Spleen (tissue), 11 donors: ENCODE measurements at regions not wholly inside any gene's neighbourhood (a gene's known extent, or its start where the extent isn't known, plus 50 kb on each side); places are given as distances from the start of the nearest gene placed in this dataset.

ENCODE experiments used
- DNase-seq: peaks from one replicate; pipeline ENCODE4 v3.0.0-alpha.2; 2020
- H3K27ac ChIP-seq, 8 donors: fragments of 200-600 bp; sonication (generic) in 7 of 8; 1 replicate in 4 of 8; 2 replicates in 4 of 8; pipeline versions ENCODE4 v1.5.0 to v1.8.0; 2016 to 2021; ENCODE audit warnings: inconsistent platforms in 4 of 8, mild to moderate bottlenecking in 4 of 8, moderate library complexity in 1 of 8
- H3K27me3 ChIP-seq, 7 donors: fragments of 200-600 bp; sonication (generic) in 6 of 7; replicated peaks in 1 of 7; 1 replicate in 4 of 7; 2 replicates in 3 of 7; pipeline versions ENCODE4 v1.5.0 to v1.8.0; 2016 to 2021; ENCODE audit warnings: inconsistent platforms in 3 of 7, mild to moderate bottlenecking in 1 of 7
- H3K36me3 ChIP-seq, 6 donors: fragments of 200-600 bp; sonication (generic) in 5 of 6; 1 replicate in 4 of 6; 2 replicates in 2 of 6; pipeline versions ENCODE4 v1.5.0 to v1.8.0; 2016 to 2021; ENCODE audit warnings: inconsistent platforms in 2 of 6
- H3K4me1 ChIP-seq, 6 donors: fragments of 200-600 bp; sonication (generic) in 5 of 6; 1 replicate in 3 of 6; 2 replicates in 3 of 6; pipeline versions ENCODE4 v1.5.0 to v1.8.0; 2016 to 2021; ENCODE audit warnings: inconsistent platforms in 3 of 6
- H3K4me3 ChIP-seq, 8 donors: fragments of 200-600 bp; sonication (generic) in 7 of 8; 1 replicate in 4 of 8; 2 replicates in 4 of 8; pipeline versions ENCODE4 v1.5.0 to v1.8.0; 2016 to 2021; ENCODE audit warnings: inconsistent platforms in 4 of 8, mild to moderate bottlenecking in 4 of 8, moderate library complexity in 2 of 8
- H3K9me3 ChIP-seq, 8 donors: fragments of 200-600 bp; sonication (generic) in 7 of 8; 1 replicate in 4 of 8; 2 replicates in 4 of 8; pipeline versions ENCODE4 v1.5.0 to v1.8.0; 2016 to 2021; ENCODE audit warnings: inconsistent platforms in 4 of 8
- CTCF ChIP-seq, 11 experiments: fragments of 200-600 bp in 7 of 11; fragments of 450-650 bp in 4 of 11; sonication (generic) in 4 of 11; IDR thresholded peaks in 8 of 11; conservative IDR thresholded peaks in 3 of 11; 1 replicate in 7 of 11; 2 replicates in 4 of 11; pipeline versions ENCODE4 v1.4.0 to v1.8.0; 2016 to 2021; ENCODE audit warnings: antibody characterized with exemption in 11 of 11, inconsistent platforms in 4 of 11, mild to moderate bottlenecking in 1 of 11
- POLR2A ChIP-seq, 3 donors: fragments of 450-650 bp; IDR thresholded peaks; one replicate each; pipeline ENCODE4 v1.5.1; 2017; ENCODE audit warnings: antibody characterized with exemption in 3 of 3, mild to moderate bottlenecking in 1 of 3
- POLR2AphosphoS5 ChIP-seq, 3 donors: sonication (generic); formaldehyde crosslinking; IDR thresholded peaks; one replicate each; pipeline ENCODE4 v1.5.1; 2017; ENCODE audit warnings: antibody characterized with exemption in 3 of 3
- WGBS, 5 donors: extraction: QIAGEN DNeasy Blood & Tissue Kit in 3 of 5; methylation state at CpG; one replicate each; pipeline versions ENCODE4 v1.1.5 to v1.1.7; 2013 to 2018; 5-methylcytosine and 5-hydroxymethylcytosine counted together
- intact Hi-C: fragments of 100-400 bp; cut with DNase I; formaldehyde crosslinking; loops from one replicate; pipeline ENCODE4 v1.15.0; 2023; ENCODE audit warnings: low total_unique reads
- donor health status: healthy with polysubstance abuse.
- donor health status: DM: no; HTN: no; CAD: no; lungs with moderate emphysema.
- donor health status: DM: no; HTN: no; CAD: no.
- donor health status: Bipolar disorder and iron deficiency.
- donor health status: healthy.
- donor health status: DM: no; HTN: no; CAD: no.
- donor health status: DM: yes; HTN: yes; CAD: no.

- Histone ChIP-seq H3K9me3 (no peaks in the 10 kb centered on the region), H3K27me3 (no peaks in the 10 kb centered on the region), H3K4me3 (no peak overlapping the region), H3K36me3 (no peaks in the 10 kb centered on the region), H3K27ac (no peak overlapping the region), H3K4me1 (no peaks in the 10 kb centered on the region)
- no peak for DNase-seq
- intact Hi-C loops, result no loop called here
- TF ChIP-seq POLR2A (IDR thresholded peaks at IDR 0.05) (no peak), POLR2AphosphoS5 (IDR thresholded peaks at IDR 0.05) (no peak), CTCF (IDR thresholded peaks at IDR 0.05 in 8 of 11, conservative IDR thresholded peaks at IDR 0.05 in 3 of 11) (no peak)
Observed at GRCh38 chr10:55212051-55212450, 411.0 kb upstream of the PCDH15 start.

GRCh38 chr10:55203874-55204273 is 402.8 kb upstream of the PCDH15 start:
- H3K4me3 ChIP-seq, result no peak overlapping the region
- intact Hi-C loops, result no loop called here
- no peaks in the 10 kb centered on the region for H3K4me1 ChIP-seq
- TF ChIP-seq POLR2A (IDR thresholded peaks at IDR 0.05), result no peak
- no peak for TF ChIP-seq CTCF (IDR thresholded peaks at IDR 0.05 in 8 of 11, conservative IDR thresholded peaks at IDR 0.05 in 3 of 11)
- no peak for TF ChIP-seq POLR2AphosphoS5 (IDR thresholded peaks at IDR 0.05)
- no peak for DNase-seq
- H3K9me3 ChIP-seq, result peaks cover 0 to 12% (median 2%) of the 10 kb centered on the region in 8 donors
- no peak overlapping the region for H3K27ac ChIP-seq
- H3K36me3 ChIP-seq, result no peaks in the 10 kb centered on the region
- no peaks in the 10 kb centered on the region for H3K27me3 ChIP-seq

GRCh38 chr10:55203319-55203718 is 402.3 kb upstream of the PCDH15 start:
- H3K4me1 ChIP-seq, result no peaks in the 10 kb centered on the region
- H3K4me3 ChIP-seq, result no peak overlapping the region
- intact Hi-C loops, result no loop called here
- no peaks in the 10 kb centered on the region for H3K36me3 ChIP-seq
- no peak overlapping the region for H3K27ac ChIP-seq
- H3K9me3 ChIP-seq, result peaks cover 0 to 16% (median 2%) of the 10 kb centered on the region in 8 donors
- H3K27me3 ChIP-seq, result no peaks in the 10 kb centered on the region
- 49 to 70% (median 58%) methylated on average over 3 of the region's 3 CpGs for WGBS, 5 donors
- no peak for DNase-seq
- TF ChIP-seq POLR2A (IDR thresholded peaks at IDR 0.05) (no peak), POLR2AphosphoS5 (IDR thresholded peaks at IDR 0.05) (no peak), CTCF (IDR thresholded peaks at IDR 0.05 in 8 of 11, conservative IDR thresholded peaks at IDR 0.05 in 3 of 11) (no peak)

GRCh38 chr10:55200020-55200419 is 399.0 kb upstream of the PCDH15 start:
- TF ChIP-seq POLR2A (IDR thresholded peaks at IDR 0.05) (no peak), CTCF (IDR thresholded peaks at IDR 0.05 in 8 of 11, conservative IDR thresholded peaks at IDR 0.05 in 3 of 11) (no peak)
- peaks cover 0 to 16% (median 2%) of the 10 kb centered on the region in 8 donors for H3K9me3 ChIP-seq
- no peak overlapping the region for H3K27ac ChIP-seq
- DNase-seq, result no peak
- no peaks in the 10 kb centered on the region for H3K4me1 ChIP-seq
- 52 to 66% (median 59%) methylated on average over 2 of the region's 2 CpGs for WGBS, 5 donors
- no peaks in the 10 kb centered on the region for H3K27me3 ChIP-seq
- intact Hi-C loops, result no loop called here
- no peak overlapping the region for H3K4me3 ChIP-seq
- no peaks in the 10 kb centered on the region for H3K36me3 ChIP-seq
